H1 (cell line): ENCODE measurements at regions not wholly inside any gene's neighbourhood (a gene's known extent, or its start where the extent isn't known, plus 50 kb on each side); places are given as distances from the start of the nearest gene placed in this dataset.

Experiments used
- CTCF ChIA-PET: fragments of 300-600 bp; sonication (Branson Sonifier 250); formaldehyde crosslinking; loops from one replicate; lab custom pipeline; 2021; ENCODE audit not compliant: partially characterized antibody; lab: Charles Lee
- POLR2A ChIA-PET: fragments of 300-600 bp; sonication (Branson Sonifier 250); formaldehyde crosslinking; loops from one replicate; lab custom pipeline; 2021; ENCODE audit warnings: inconsistent platforms; ENCODE audit not compliant: partially characterized antibody; lab: Charles Lee
- DNase-seq, 2 experiments: peaks; one replicate each; pipeline versions ENCODE4 v3.0.0 to v3.0.0-alpha.2; 2010 to 2022; ENCODE audit warnings: low spot score in 2 of 2, low read depth in 1 of 2, mixed read lengths in 1 of 2
- FAIRE-seq: peaks from 2 replicates; lab custom pipeline; 2011; peaks lifted over from hg19 to GRCh38; lab: Jason Lieb, UNC
- H2AFZ ChIP-seq: 2 replicates; pipeline ENCODE4 v1.8.1; 2012; ENCODE audit warnings: low read length, inconsistent platforms
- H2AK5ac ChIP-seq: 2 replicates; pipeline ENCODE4 v1.6.1; 2013; ENCODE audit warnings: low read depth, low read length
- H2BK120ac ChIP-seq: replicated peaks from 2 replicates; pipeline ENCODE3; 2013; ENCODE audit warnings: low read depth, low read length, inconsistent platforms
- H2BK12ac ChIP-seq: 2 replicates; pipeline ENCODE4 v1.6.1; 2013; ENCODE audit warnings: low read depth, low read length
- H2BK15ac ChIP-seq: 2 replicates; pipeline ENCODE4 v1.6.1; 2013; ENCODE audit warnings: low read length
- H2BK20ac ChIP-seq: 2 replicates; pipeline ENCODE4 v1.6.1; 2013; ENCODE audit warnings: low read length
- H2BK5ac ChIP-seq: 2 replicates; pipeline ENCODE4 v1.6.1; 2013; ENCODE audit warnings: low read depth, low read length
- H3K14ac ChIP-seq: 2 replicates; pipeline ENCODE4 v1.6.1; 2013; ENCODE audit warnings: inconsistent platforms; ENCODE audit not compliant: insufficient read length
- H3K18ac ChIP-seq: 2 replicates; pipeline ENCODE4 v1.6.1; 2013; ENCODE audit warnings: low read length; ENCODE audit errors: extremely low read depth
- H3K23ac ChIP-seq: 2 replicates; pipeline ENCODE4 v1.6.1; 2013; ENCODE audit warnings: inconsistent platforms; ENCODE audit not compliant: insufficient read length
- H3K23me2 ChIP-seq: 2 replicates; pipeline ENCODE4 v1.6.1; 2013; ENCODE audit warnings: low read depth, low read length
- H3K27ac ChIP-seq: 2 replicates; pipeline ENCODE4 v1.6.1; 2011; ENCODE audit warnings: low read depth, low read length, inconsistent platforms
- H3K27me3 ChIP-seq, 4 experiments: replicated peaks in 1 of 4; 1 replicate in 1 of 4; 2 replicates in 3 of 4; pipeline versions ENCODE4 v1.6.1 to v1.8.1; 2011 to 2013; ENCODE audit warnings: low read length in 3 of 4, mild to moderate bottlenecking in 3 of 4, inconsistent platforms in 2 of 4, mixed read lengths in 2 of 4, moderate library complexity in 1 of 4; ENCODE audit not compliant: control insufficient read depth in 3 of 4, insufficient read depth in 3 of 4; ENCODE audit errors: extremely low read depth in 1 of 4
- H3K36me3 ChIP-seq, 4 experiments: 2 replicates each; pipeline versions ENCODE4 v1.6.1 to v1.8.1; 2011 to 2013; ENCODE audit warnings: mild to moderate bottlenecking in 4 of 4, low read length in 3 of 4, moderate library complexity in 2 of 4, control low read depth in 1 of 4, inconsistent platforms in 1 of 4; ENCODE audit not compliant: insufficient read depth in 4 of 4, control insufficient read depth in 2 of 4
- H3K4ac ChIP-seq: replicated peaks from 2 replicates; pipeline ENCODE3; 2013; ENCODE audit warnings: low read length, low read depth, mixed read lengths, inconsistent platforms; ENCODE audit not compliant: insufficient read length
- H3K4me1 ChIP-seq, 4 experiments: replicated peaks in 1 of 4; 1 replicate in 1 of 4; 2 replicates in 3 of 4; pipeline versions ENCODE4 v1.6.1 to v1.8.1; 2011 to 2013; ENCODE audit warnings: low read length in 3 of 4, inconsistent platforms in 2 of 4, mixed read lengths in 1 of 4; ENCODE audit not compliant: insufficient read depth in 4 of 4, control insufficient read depth in 3 of 4
- H3K4me2 ChIP-seq, 2 experiments: 2 replicates each; pipeline versions ENCODE4 v1.6.1 to v1.8.1; 2011 to 2013; ENCODE audit warnings: low read depth in 2 of 2, low read length in 2 of 2, control low read depth in 1 of 2, inconsistent platforms in 1 of 2, mild to moderate bottlenecking in 1 of 2; ENCODE audit not compliant: insufficient read depth in 1 of 2
- H3K4me3 ChIP-seq, 4 experiments: fragments of 200-600, 300-600 bp in 1 of 4; sonication (generic), shearing (Covaris generic), sonication (Bioruptor Twin) in 1 of 4; 2 replicates each; pipeline versions ENCODE4 v1.5.1 to v1.8.1; 2011 to 2016; ENCODE audit warnings: low read length in 4 of 4, low read depth in 3 of 4, control low read depth in 2 of 4, inconsistent platforms in 2 of 4, mild to moderate bottlenecking in 2 of 4, mixed read lengths in 1 of 4, moderate library complexity in 1 of 4; ENCODE audit not compliant: insufficient read depth in 2 of 4; ENCODE audit errors: extremely low read depth in 1 of 4
- H3K56ac ChIP-seq: replicated peaks from 2 replicates; pipeline ENCODE3; 2013; ENCODE audit warnings: low read depth, mild to moderate bottlenecking, mixed read lengths, low read length, inconsistent platforms; ENCODE audit not compliant: insufficient read length
- H3K79me1 ChIP-seq: 2 replicates; pipeline ENCODE4 v1.6.1; 2013; ENCODE audit warnings: low read depth, low read length, control low read depth
- H3K79me2 ChIP-seq, 2 experiments: 2 replicates each; pipeline versions ENCODE4 v1.6.1 to v1.8.1; 2012 to 2013; ENCODE audit warnings: low read length in 2 of 2, mild to moderate bottlenecking in 2 of 2, inconsistent platforms in 1 of 2; ENCODE audit not compliant: insufficient read depth in 2 of 2, control insufficient read depth in 1 of 2
- H3K9ac ChIP-seq, 4 experiments: replicated peaks in 1 of 4; 1 replicate in 1 of 4; 2 replicates in 3 of 4; pipeline versions ENCODE4 v1.6.1 to v1.8.1; 2011 to 2013; ENCODE audit warnings: low read depth in 3 of 4, low read length in 3 of 4, control low read depth in 2 of 4, mild to moderate bottlenecking in 2 of 4, moderate library complexity in 2 of 4, inconsistent platforms in 1 of 4; ENCODE audit errors: extremely low read depth in 1 of 4
- H3K9me3 ChIP-seq, 2 experiments: 2 replicates each; pipeline versions ENCODE4 v1.6.1 to v1.8.1; 2012 to 2013; ENCODE audit warnings: mild to moderate bottlenecking in 2 of 2, moderate library complexity in 2 of 2, control low read depth in 1 of 2, inconsistent platforms in 1 of 2, low read depth in 1 of 2, low read length in 1 of 2, mixed read lengths in 1 of 2; ENCODE audit not compliant: insufficient read depth in 2 of 2
- H4K20me1 ChIP-seq, 2 experiments: replicated peaks in 1 of 2; 2 replicates each; pipeline versions ENCODE3 to v1.8.1; 2011 to 2013; ENCODE audit warnings: inconsistent platforms in 2 of 2, low read length in 2 of 2, mild to moderate bottlenecking in 1 of 2; ENCODE audit not compliant: insufficient read depth in 2 of 2, control insufficient read depth in 1 of 2
- H4K5ac ChIP-seq: 2 replicates; pipeline ENCODE4 v1.6.1; 2013; ENCODE audit warnings: low read length, low read depth, mixed read lengths, inconsistent platforms; ENCODE audit not compliant: insufficient read length
- H4K8ac ChIP-seq: 2 replicates; pipeline ENCODE4 v1.8.0; 2013; ENCODE audit warnings: mild to moderate bottlenecking, moderate library complexity, low read length, inconsistent platforms; ENCODE audit not compliant: insufficient read depth; ENCODE audit errors: extremely low read depth
- H4K91ac ChIP-seq: replicated peaks from 2 replicates; pipeline ENCODE3; 2013; ENCODE audit warnings: low read length, mixed read lengths, inconsistent platforms; ENCODE audit not compliant: insufficient read length
- ASH2L ChIP-seq: fragments of 200-600, 300-600 bp; sonication (generic); IDR thresholded peaks from one replicate; pipeline ENCODE4 v1.7.1; 2017; ENCODE audit warnings: low read length
- ATF3 ChIP-seq: IDR thresholded peaks from 2 replicates; pipeline ENCODE4 v1.6.1; 2011; ENCODE audit warnings: low read depth, mild to moderate bottlenecking, low read length; ENCODE audit not compliant: insufficient read depth
- BCL11A ChIP-seq, 2 experiments: IDR thresholded peaks; one replicate each; pipeline ENCODE4 v1.6.1; 2011; ENCODE audit warnings: low read depth in 2 of 2, low read length in 2 of 2, mild to moderate bottlenecking in 2 of 2
- BRCA1 ChIP-seq: IDR thresholded peaks from 2 replicates; pipeline ENCODE4 v1.6.1; 2012; ENCODE audit warnings: low read depth, low read length, improper control_type of control experiment
- CEBPB ChIP-seq: IDR thresholded peaks from 2 replicates; pipeline ENCODE4 v1.6.1; 2012; ENCODE audit warnings: low read depth, low read length
- CHD2 ChIP-seq: IDR thresholded peaks from 2 replicates; pipeline ENCODE4 v1.6.1; 2012; ENCODE audit warnings: low read length, improper control_type of control experiment
- CTBP2 ChIP-seq: IDR thresholded peaks from 2 replicates; pipeline ENCODE4 v1.7.0; 2011; ENCODE audit warnings: borderline replicate concordance, mild to moderate bottlenecking, moderate library complexity, mixed read lengths, low read length; ENCODE audit not compliant: insufficient read depth, insufficient read length
- EP300 ChIP-seq, 2 experiments: IDR thresholded peaks; 1 replicate in 1 of 2; 2 replicates in 1 of 2; pipeline ENCODE4 v1.6.1; 2011 to 2012; ENCODE audit warnings: low read depth in 2 of 2, low read length in 2 of 2, mild to moderate bottlenecking in 2 of 2, borderline replicate concordance in 1 of 2, inconsistent platforms in 1 of 2, moderate library complexity in 1 of 2
- FOSL1 ChIP-seq: IDR thresholded peaks from 2 replicates; pipeline ENCODE4 v1.6.1; 2011; ENCODE audit warnings: mild to moderate bottlenecking, low read depth, low read length, moderate library complexity; ENCODE audit not compliant: insufficient read depth
- KDM1A ChIP-seq: fragments of 200-600, 300-600 bp; sonication (generic); IDR thresholded peaks from 2 replicates; pipeline ENCODE4 v1.7.1; 2016; ENCODE audit warnings: mild to moderate bottlenecking, low read length, borderline replicate concordance
- POLR2A ChIP-seq, 2 experiments: IDR thresholded peaks; 1 replicate in 1 of 2; 2 replicates in 1 of 2; pipeline ENCODE4 v1.6.1; 2011; ENCODE audit warnings: low read depth in 2 of 2, low read length in 2 of 2, mild to moderate bottlenecking in 2 of 2; ENCODE audit errors: control extremely low read depth in 1 of 2
- SIX5 ChIP-seq: IDR thresholded peaks from 2 replicates; pipeline ENCODE4 v1.6.1; 2011; ENCODE audit warnings: mild to moderate bottlenecking, low read depth, low read length
- SRF ChIP-seq: IDR thresholded peaks from 2 replicates; pipeline ENCODE4 v1.6.1; 2011; ENCODE audit warnings: mild to moderate bottlenecking, low read depth, low read length, moderate library complexity
- TAF1 ChIP-seq: IDR thresholded peaks from 2 replicates; pipeline ENCODE4 v1.6.1; 2011; ENCODE audit warnings: mild to moderate bottlenecking, low read depth, low read length
- TAF7 ChIP-seq: optimal IDR thresholded peaks from 2 replicates; pipeline ENCODE3; 2011; ENCODE audit warnings: low read depth, mild to moderate bottlenecking, inconsistent platforms, low read length, moderate library complexity, borderline replicate concordance
- TEAD4 ChIP-seq: IDR thresholded peaks from 2 replicates; pipeline ENCODE4 v1.6.1; 2012; ENCODE audit warnings: low read depth, low read length, inconsistent platforms, mixed read lengths
- WGBS, 2 experiments: shearing (Covaris generic) in 1 of 2; methylation state at CpG; one replicate each; pipeline versions ENCODE4 v1.1.6 to v1.1.7; 2013 to 2015; ENCODE audit warnings: low lambda C conversion rate in 2 of 2, mixed read lengths in 2 of 2, inconsistent platforms in 1 of 2, low coverage in 1 of 2, missing lambda C conversion rate in 1 of 2; ENCODE audit not compliant: insufficient replicate concordance in 2 of 2, insufficient coverage in 1 of 2, insufficient read length in 1 of 2; ENCODE audit errors: extremely low coverage in 1 of 2, missing lambda C conversion rate in 1 of 2; 5-methylcytosine and 5-hydroxymethylcytosine counted together

GRCh38 chrX:39555431-39555830, 542.3 kb downstream of the BCOR start:
- H3K4ac ChIP-seq = no peak overlapping the region
- no peak overlapping the region for H2BK5ac ChIP-seq
- H3K9ac ChIP-seq = no peak overlapping the region
- H4K5ac ChIP-seq = no peak overlapping the region
- FAIRE-seq (no peak), DNase-seq (no peak)
- H4K91ac ChIP-seq = no peak overlapping the region
- no peak overlapping the region for H4K8ac ChIP-seq
- TF ChIP-seq TEAD4 (no peak), SIX5 (no peak), KDM1A (no peak), ATF3 (no peak), CHD2 (no peak), CTBP2 (no peak), ASH2L (no peak), POLR2A (IDR thresholded peaks at IDR 0.05; ENCODE audit: control extremely low read depth in 1 of 2, low read depth in 2 of 2, low read length in 2 of 2) (no peak), SRF (no peak), FOSL1 (no peak), TAF7 (no peak), TAF1 (no peak), EP300 (IDR thresholded peaks at IDR 0.05; ENCODE audit: borderline replicate concordance in 1 of 2, low read depth in 2 of 2, low read length in 2 of 2) (no peak), BCL11A (IDR thresholded peaks at IDR 0.05; ENCODE audit: low read depth in 2 of 2, low read length in 2 of 2) (no peak), CEBPB (no peak), BRCA1 (no peak)
- H3K9me3 ChIP-seq = no peaks in the 10 kb centered on the region
- no peaks in the 10 kb centered on the region for H3K4me1 ChIP-seq
- no peaks in the 10 kb centered on the region for H3K27me3 ChIP-seq
- H3K4me2 ChIP-seq = no peak overlapping the region
- no peak overlapping the region for H3K4me3 ChIP-seq
- no peak overlapping the region for H2BK15ac ChIP-seq
- no peak overlapping the region for H2AFZ ChIP-seq
- H4K20me1 ChIP-seq = no peaks in the 10 kb centered on the region
- H3K18ac ChIP-seq = no peak overlapping the region
- no peaks in the 10 kb centered on the region for H3K79me1 ChIP-seq
- 96% methylated on average over 4 of the region's 4 CpGs; no CpG with 5 or more reads in 1 of the 2 experiments for WGBS, 2 experiments
- no peak overlapping the region for H2BK12ac ChIP-seq
- H3K23me2 ChIP-seq = no peaks in the 10 kb centered on the region
- H3K23ac ChIP-seq = no peak overlapping the region
- H3K79me2 ChIP-seq = no peaks in the 10 kb centered on the region
- H3K36me3 ChIP-seq = no peaks in the 10 kb centered on the region
- CTCF ChIA-PET = no interaction called here
- H2AK5ac ChIP-seq = no peak overlapping the region
- no peak overlapping the region for H3K56ac ChIP-seq
- no peak overlapping the region for H3K14ac ChIP-seq
- POLR2A ChIA-PET = no interaction called here
- no peak overlapping the region for H3K27ac ChIP-seq
- no peak overlapping the region for H2BK120ac ChIP-seq
- no peak overlapping the region for H2BK20ac ChIP-seq
